ENCODE measurements at regions not wholly inside any gene's neighbourhood (a gene's known extent, or its start where the extent isn't known, plus 50 kb on each side); places are given as distances from the start of the nearest gene placed in this dataset.

- Histone ChIP-seq H3K9me3 (peaks cover 0 to 10% (median 0%) of the 10 kb centered on the region in 4 donors), H3K27ac (no peak overlapping the region), H3K36me3 (no peaks in the 10 kb centered on the region), H3K4me3 (no peak overlapping the region), H3K4me1 (no peaks in the 10 kb centered on the region), H3K27me3 (no peaks in the 10 kb centered on the region)
- intact Hi-C loops (cut with DNase I) = no loop called here
- TF ChIP-seq, protein P1, sequence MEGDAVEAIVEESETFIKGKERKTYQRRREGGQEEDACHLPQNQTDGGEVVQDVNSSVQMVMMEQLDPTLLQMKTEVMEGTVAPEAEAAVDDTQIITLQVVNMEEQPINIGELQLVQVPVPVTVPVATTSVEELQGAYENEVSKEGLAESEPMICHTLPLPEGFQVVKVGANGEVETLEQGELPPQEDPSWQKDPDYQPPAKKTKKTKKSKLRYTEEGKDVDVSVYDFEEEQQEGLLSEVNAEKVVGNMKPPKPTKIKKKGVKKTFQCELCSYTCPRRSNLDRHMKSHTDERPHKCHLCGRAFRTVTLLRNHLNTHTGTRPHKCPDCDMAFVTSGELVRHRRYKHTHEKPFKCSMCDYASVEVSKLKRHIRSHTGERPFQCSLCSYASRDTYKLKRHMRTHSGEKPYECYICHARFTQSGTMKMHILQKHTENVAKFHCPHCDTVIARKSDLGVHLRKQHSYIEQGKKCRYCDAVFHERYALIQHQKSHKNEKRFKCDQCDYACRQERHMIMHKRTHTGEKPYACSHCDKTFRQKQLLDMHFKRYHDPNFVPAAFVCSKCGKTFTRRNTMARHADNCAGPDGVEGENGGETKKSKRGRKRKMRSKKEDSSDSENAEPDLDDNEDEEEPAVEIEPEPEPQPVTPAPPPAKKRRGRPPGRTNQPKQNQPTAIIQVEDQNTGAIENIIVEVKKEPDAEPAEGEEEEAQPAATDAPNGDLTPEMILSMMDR (IDR thresholded peaks at IDR 0.05) = no peak
- TF ChIP-seq POLR2A (IDR thresholded peaks at IDR 0.05) (no peak), POLR2AphosphoS5 (IDR thresholded peaks at IDR 0.05) (no peak), EP300 (IDR thresholded peaks at IDR 0.05) (no peak)
- no peak for DNase-seq
- WGBS, 2 donors = 74 to 75% methylated on average over 1 of the region's 1 CpG
These were observed 357.8 kb upstream of the USP15 start for GRCh38 chr12:61902403-61902802.

- WGBS, 2 donors = 39% methylated on average over 2 of the region's 2 CpGs
- H3K36me3 ChIP-seq = no peaks in the 10 kb centered on the region
- TF ChIP-seq POLR2A (IDR thresholded peaks at IDR 0.05) (no peak), POLR2AphosphoS5 (IDR thresholded peaks at IDR 0.05) (no peak), EP300 (IDR thresholded peaks at IDR 0.05) (no peak)
- TF ChIP-seq, protein P1 (IDR thresholded peaks at IDR 0.05) = no peak
- H3K27ac ChIP-seq = no peak overlapping the region
- no peak for DNase-seq
- H3K4me1 ChIP-seq = no peaks in the 10 kb centered on the region
- no peaks in the 10 kb centered on the region for H3K27me3 ChIP-seq
- H3K9me3 ChIP-seq = no peaks in the 10 kb centered on the region
- intact Hi-C loops (cut with DNase I) = no loop called here
- H3K4me3 ChIP-seq = no peak overlapping the region
These were observed 349.1 kb upstream of the USP15 start for GRCh38 chr12:61911113-61911512.

DNA sequence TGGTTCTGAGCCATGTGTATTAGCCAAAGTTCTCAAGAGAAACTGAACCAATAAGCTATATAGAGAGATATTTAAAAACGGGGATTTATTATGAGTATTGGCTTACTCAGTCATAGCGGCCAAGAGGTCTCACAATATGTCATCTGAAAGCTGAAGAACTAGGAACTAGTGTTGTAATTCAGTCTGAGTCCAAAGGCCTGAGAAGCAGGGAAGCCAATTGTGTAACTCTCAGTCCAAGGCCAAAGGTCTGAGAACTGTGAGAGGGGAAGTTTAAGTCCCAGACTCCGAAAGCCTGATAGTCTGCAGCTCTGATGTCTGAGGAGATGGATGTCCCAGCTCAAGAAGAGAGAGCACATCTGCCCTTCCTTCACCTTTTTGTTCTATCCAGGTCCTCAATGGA lies 344.8 kb upstream of the USP15 start:
- H3K36me3 ChIP-seq = no peaks in the 10 kb centered on the region
- H3K9me3 ChIP-seq = no peaks in the 10 kb centered on the region
- no peaks in the 10 kb centered on the region for H3K4me1 ChIP-seq
- no peak overlapping the region for H3K4me3 ChIP-seq
- no peak for TF ChIP-seq POLR2AphosphoS5 (IDR thresholded peaks at IDR 0.05)
- no peak for TF ChIP-seq POLR2A (IDR thresholded peaks at IDR 0.05)
- TF ChIP-seq, protein P1 (IDR thresholded peaks at IDR 0.05) = no peak
- TF ChIP-seq EP300 (IDR thresholded peaks at IDR 0.05) = no peak
- 85 to 90% methylated on average over 3 of the region's 3 CpGs for WGBS, 2 donors
- H3K27me3 ChIP-seq = no peaks in the 10 kb centered on the region
- DNase-seq = no peak
- intact Hi-C loops (cut with DNase I) = no loop called here
- H3K27ac ChIP-seq = no peak overlapping the region

DNA sequence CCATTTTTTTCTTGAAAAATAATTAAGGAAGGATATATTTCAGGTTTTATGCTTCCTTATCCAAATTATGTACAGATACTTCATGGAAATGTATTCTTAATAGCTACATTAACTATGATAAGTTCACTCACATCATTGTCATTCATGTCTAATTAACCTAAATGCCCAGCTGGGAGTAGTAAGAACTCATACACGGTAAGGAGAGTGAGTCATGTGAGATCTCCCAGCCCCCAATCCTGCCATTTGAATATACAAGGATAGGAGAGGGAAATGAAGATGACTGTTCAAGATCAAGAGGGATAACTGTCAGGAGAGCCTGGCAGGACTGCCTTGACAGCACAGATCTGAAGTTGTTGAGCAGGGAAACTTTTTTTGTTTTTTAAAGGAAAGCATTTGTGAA lies 343.4 kb upstream of the USP15 start:
- no peak overlapping the region for H3K27ac ChIP-seq
- H3K36me3 ChIP-seq = no peaks in the 10 kb centered on the region
- no peaks in the 10 kb centered on the region for H3K9me3 ChIP-seq
- no peaks in the 10 kb centered on the region for H3K4me1 ChIP-seq
- DNase-seq = no peak
- TF ChIP-seq, protein P1 (IDR thresholded peaks at IDR 0.05) = no peak
- TF ChIP-seq EP300 (IDR thresholded peaks at IDR 0.05) (no peak), POLR2AphosphoS5 (IDR thresholded peaks at IDR 0.05) (no peak), POLR2A (IDR thresholded peaks at IDR 0.05) (no peak)
- intact Hi-C loops (cut with DNase I) = no loop called here
- H3K27me3 ChIP-seq = no peaks in the 10 kb centered on the region
- WGBS, 2 donors = 24 to 34% methylated on average over 1 of the region's 1 CpG
- H3K4me3 ChIP-seq = no peak overlapping the region

- Histone ChIP-seq H3K9me3 (peaks cover 0 to 3% (median 0%) of the 10 kb centered on the region in 4 donors), H3K27ac (no peak overlapping the region), H3K4me1 (no peaks in the 10 kb centered on the region), H3K4me3 (no peak overlapping the region), H3K36me3 (no peaks in the 10 kb centered on the region), H3K27me3 (no peaks in the 10 kb centered on the region)
- TF ChIP-seq EP300 (IDR thresholded peaks at IDR 0.05) (no peak), POLR2A (IDR thresholded peaks at IDR 0.05) (no peak), POLR2AphosphoS5 (IDR thresholded peaks at IDR 0.05) (no peak)
- TF ChIP-seq, protein P1 (IDR thresholded peaks at IDR 0.05) = no peak
- WGBS, 2 donors = 89 to 93% methylated on average over 1 of the region's 1 CpG
- intact Hi-C loops (cut with DNase I) = no loop called here
- DNase-seq = no peak
These were observed 340.5 kb upstream of the USP15 start for GRCh38 chr12:61919686-61920085.

Measured in sigmoid colon (tissue), 6 donors.